ENCODE measurements at regions not wholly inside any gene's neighbourhood (a gene's known extent, or its start where the extent isn't known, plus 50 kb on each side); places are given as distances from the start of the nearest gene placed in this dataset.

DNA sequence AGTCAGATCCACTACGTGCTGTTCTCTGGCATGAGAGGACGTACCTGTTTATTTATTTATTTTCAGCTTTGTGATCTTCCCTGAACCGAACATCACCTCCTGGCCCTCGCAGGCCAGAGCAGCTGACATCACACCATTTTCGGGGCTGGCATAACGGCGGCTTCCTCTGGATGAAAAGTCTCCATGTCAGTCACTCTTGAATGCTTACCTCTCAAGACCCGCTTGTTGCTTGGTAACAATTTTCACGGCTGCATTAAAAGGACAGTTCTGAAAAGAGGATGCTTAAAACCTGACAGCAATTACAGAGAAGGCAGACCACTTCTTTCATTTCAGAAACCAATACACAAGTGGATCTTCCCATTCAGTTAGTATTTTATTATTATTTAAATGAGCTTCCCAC, 159.8 kb upstream of the CDH4 start:
- TF ChIP-seq, protein P1, sequence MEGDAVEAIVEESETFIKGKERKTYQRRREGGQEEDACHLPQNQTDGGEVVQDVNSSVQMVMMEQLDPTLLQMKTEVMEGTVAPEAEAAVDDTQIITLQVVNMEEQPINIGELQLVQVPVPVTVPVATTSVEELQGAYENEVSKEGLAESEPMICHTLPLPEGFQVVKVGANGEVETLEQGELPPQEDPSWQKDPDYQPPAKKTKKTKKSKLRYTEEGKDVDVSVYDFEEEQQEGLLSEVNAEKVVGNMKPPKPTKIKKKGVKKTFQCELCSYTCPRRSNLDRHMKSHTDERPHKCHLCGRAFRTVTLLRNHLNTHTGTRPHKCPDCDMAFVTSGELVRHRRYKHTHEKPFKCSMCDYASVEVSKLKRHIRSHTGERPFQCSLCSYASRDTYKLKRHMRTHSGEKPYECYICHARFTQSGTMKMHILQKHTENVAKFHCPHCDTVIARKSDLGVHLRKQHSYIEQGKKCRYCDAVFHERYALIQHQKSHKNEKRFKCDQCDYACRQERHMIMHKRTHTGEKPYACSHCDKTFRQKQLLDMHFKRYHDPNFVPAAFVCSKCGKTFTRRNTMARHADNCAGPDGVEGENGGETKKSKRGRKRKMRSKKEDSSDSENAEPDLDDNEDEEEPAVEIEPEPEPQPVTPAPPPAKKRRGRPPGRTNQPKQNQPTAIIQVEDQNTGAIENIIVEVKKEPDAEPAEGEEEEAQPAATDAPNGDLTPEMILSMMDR (IDR thresholded peaks at IDR 0.05; ENCODE audit: insufficient read depth, low read depth, low read length): no peak
- TF ChIP-seq EZH2 (IDR thresholded peaks at IDR 0.05; ENCODE audit: insufficient read depth, low read length): no peak

Data from astrocyte (in vitro differentiated cells and primary cell).